AG10803 (cell line): ENCODE measurements at regions not wholly inside any gene's neighbourhood (a gene's known extent, or its start where the extent isn't known, plus 50 kb on each side); places are given as distances from the start of the nearest gene placed in this dataset.

Experiments
- DNase-seq: peaks from one replicate; pipeline ENCODE4 v3.0.0; 2010; ENCODE audit warnings: low read depth
- H3K4me3 ChIP-seq: 2 replicates; pipeline ENCODE4 v1.5.1; 2011; ENCODE audit warnings: mild to moderate bottlenecking, low read length, control low read depth
- TF ChIP-seq, protein P1 (sequence below): conservative IDR thresholded peaks from 2 replicates; pipeline ENCODE4 v1.5.1; 2011; ENCODE audit warnings: mild to moderate bottlenecking, low read length, control low read depth, inconsistent platforms

DNA sequence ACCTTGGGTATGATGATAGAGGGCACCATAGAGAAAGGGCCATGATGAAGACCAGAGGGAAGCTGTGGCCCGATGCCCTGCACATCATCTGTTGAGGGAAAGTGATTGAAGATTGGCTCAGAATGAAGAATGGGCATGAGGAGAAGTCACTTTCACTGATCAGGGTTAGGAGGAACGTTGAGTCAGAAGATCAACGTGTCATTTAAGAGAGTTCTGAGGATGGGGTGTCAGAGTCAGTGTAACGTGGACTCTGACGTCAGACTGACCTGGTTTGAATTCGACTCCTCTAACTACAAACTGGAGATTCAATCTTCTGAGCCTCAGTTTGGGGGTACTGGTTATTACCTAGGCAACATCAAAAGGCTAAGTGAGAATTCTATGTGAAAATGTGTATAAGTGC is 352.6 kb downstream of the DDX10 start:
- TF ChIP-seq, protein P1, sequence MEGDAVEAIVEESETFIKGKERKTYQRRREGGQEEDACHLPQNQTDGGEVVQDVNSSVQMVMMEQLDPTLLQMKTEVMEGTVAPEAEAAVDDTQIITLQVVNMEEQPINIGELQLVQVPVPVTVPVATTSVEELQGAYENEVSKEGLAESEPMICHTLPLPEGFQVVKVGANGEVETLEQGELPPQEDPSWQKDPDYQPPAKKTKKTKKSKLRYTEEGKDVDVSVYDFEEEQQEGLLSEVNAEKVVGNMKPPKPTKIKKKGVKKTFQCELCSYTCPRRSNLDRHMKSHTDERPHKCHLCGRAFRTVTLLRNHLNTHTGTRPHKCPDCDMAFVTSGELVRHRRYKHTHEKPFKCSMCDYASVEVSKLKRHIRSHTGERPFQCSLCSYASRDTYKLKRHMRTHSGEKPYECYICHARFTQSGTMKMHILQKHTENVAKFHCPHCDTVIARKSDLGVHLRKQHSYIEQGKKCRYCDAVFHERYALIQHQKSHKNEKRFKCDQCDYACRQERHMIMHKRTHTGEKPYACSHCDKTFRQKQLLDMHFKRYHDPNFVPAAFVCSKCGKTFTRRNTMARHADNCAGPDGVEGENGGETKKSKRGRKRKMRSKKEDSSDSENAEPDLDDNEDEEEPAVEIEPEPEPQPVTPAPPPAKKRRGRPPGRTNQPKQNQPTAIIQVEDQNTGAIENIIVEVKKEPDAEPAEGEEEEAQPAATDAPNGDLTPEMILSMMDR: no peak

DNA sequence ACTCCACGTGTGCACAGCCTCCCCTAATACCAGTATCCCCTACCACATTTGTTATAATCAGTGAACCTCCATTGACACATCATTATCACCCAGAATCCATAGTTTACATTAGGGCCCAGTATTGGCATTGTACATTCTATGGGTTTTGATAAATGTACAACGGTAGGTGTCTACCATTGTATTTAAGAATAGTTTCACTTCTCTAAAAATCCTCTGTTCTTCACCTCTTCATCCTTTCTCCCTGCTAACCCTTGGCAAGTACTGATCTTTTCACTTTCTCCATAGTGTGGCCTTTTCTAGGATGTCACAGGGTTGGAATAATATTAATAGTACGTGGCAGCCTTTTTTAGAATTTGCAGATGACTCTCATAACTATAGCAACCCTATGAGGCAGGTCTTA is 353.8 kb downstream of the DDX10 start:
- no peak for DNase-seq
- no peak overlapping the region for H3K4me3 ChIP-seq
- TF ChIP-seq, protein P1: no peak

More for the DNA sequence above, 352.6 kb downstream of the DDX10 start:
- no peak overlapping the region for H3K4me3 ChIP-seq
- DNase-seq: no peak

DNA sequence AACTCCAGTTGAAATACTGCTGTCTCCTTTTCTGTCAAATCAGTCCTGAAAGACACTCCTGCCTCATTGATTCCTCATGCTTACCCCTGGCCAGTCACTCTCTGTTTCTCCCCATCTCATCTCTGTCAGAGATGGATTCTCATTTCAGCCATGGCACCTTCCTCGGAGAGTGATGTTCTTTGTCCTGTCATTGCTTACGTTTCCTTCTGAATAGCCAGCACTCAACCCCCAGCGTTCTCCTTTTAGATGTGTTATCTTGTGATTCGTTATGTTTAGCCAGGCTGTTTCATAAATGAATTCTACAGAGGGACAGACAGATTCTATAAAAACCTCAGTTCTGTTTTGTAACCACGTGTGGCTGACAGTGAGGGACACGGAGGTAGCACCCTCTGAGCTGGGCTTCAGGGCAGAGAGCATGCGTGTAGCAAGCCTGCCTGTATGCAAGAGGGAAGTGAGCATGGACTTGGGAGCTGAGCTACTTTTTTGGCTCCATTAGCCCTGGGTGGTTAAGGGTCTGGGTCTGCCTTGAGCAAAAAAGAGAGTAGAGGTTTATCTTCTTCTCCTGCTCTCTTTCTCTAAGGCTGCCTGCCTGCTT is 354.6 kb downstream of the DDX10 start:
- TF ChIP-seq, protein P1: no peak
- no peak overlapping the region for H3K4me3 ChIP-seq
- DNase-seq: no peak

GRCh38 chr11:109023036-109023435 is 358.2 kb downstream of the DDX10 start:
- TF ChIP-seq, protein P1: no peak
- DNase-seq: no peak
- H3K4me3 ChIP-seq: no peak overlapping the region

DNA sequence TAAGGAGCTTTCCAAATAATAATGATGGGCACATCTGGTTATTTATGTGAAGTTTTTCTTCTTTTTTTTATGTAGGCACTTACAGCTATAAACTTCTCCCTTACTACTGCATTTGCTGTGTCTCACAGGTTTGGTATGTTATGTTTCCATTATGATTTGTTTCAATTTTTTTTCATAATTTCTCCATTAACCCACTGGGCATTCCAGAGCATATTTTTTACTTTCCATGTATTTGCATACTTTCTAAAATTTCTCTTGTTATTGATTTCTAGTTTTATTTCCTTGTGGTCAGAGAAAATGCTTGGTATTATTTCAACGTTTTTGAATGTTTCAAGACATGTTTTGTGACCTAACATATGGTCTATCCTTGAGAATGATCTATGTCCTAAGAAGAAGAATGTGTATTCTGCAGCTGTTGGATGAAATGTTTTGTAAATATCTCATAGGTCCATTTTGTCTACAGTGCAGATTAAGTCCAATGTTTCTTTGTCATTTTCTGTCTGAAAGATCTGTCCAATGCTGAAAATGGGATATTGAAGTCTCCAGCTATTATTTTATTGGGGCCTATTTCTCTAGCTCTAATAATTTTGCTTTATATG is 362.1 kb downstream of the DDX10 start:
- DNase-seq: peak; percentile 86
- TF ChIP-seq, protein P1: no peak
- no peak overlapping the region for H3K4me3 ChIP-seq

DNA sequence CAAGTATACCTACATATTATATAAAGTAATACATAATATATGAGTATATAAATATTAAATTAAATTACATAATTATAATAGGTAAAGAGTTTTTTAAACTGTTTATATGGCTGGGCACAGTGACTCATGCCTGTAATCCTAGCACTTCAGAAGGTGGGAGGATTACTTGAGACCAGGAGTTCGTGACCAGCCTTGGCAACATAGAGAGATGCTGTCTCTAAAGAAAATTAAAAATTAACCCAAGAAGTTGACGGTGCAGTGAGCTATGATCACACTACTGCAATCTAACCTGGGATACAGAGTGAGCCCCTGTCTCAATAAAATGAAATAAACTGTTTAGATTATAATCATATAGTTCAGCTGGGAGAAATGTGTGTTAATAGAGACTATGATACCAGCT is 363.0 kb downstream of the DDX10 start:
- TF ChIP-seq, protein P1: no peak
- H3K4me3 ChIP-seq: no peak overlapping the region
- DNase-seq: no peak

DNA sequence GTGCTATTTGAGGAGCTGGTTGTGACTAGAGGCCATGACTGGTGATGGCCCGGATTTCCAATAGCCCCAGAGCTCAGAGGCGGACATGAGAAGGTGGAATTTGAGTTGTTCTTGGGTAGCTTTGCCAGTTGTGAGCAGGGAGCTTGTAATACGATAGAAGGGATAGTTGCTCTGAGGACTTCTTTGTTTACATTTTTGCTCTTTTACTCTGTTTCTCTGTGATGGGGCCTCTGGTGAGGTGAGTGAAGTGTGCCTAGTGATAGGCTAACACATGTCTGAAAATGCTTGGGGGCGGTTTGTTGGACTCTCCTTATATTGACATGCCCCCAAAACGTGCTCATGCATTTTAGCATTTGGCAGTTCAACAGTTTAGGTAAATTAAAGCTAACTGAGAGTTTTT is 365.1 kb downstream of the DDX10 start:
- TF ChIP-seq, protein P1: no peak
- no peak overlapping the region for H3K4me3 ChIP-seq
- no peak for DNase-seq
